ENCODE measurements at regions not wholly inside any gene's neighbourhood (a gene's known extent, or its start where the extent isn't known, plus 50 kb on each side); places are given as distances from the start of the nearest gene placed in this dataset.

DNA sequence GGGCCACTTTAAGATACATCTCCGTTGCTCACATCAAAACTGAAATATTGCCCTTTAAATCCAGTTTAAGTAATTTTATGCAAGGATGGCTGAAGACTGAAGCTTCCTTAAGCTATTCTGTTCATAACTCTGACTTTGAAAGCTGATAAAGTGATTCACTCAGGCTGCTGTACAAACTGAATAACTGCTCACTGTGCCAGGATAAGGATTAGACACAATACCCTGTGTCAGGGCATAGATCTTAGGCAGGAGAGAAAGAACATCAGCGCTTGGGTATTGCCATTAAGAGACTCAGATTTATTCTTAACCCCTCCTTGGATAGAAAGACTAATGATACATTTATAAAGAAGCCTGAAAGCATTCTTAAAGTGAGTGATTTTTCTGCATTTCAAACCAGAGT, 614.5 kb upstream of the ZWINT start (continued):
- TF ChIP-seq, protein P1, sequence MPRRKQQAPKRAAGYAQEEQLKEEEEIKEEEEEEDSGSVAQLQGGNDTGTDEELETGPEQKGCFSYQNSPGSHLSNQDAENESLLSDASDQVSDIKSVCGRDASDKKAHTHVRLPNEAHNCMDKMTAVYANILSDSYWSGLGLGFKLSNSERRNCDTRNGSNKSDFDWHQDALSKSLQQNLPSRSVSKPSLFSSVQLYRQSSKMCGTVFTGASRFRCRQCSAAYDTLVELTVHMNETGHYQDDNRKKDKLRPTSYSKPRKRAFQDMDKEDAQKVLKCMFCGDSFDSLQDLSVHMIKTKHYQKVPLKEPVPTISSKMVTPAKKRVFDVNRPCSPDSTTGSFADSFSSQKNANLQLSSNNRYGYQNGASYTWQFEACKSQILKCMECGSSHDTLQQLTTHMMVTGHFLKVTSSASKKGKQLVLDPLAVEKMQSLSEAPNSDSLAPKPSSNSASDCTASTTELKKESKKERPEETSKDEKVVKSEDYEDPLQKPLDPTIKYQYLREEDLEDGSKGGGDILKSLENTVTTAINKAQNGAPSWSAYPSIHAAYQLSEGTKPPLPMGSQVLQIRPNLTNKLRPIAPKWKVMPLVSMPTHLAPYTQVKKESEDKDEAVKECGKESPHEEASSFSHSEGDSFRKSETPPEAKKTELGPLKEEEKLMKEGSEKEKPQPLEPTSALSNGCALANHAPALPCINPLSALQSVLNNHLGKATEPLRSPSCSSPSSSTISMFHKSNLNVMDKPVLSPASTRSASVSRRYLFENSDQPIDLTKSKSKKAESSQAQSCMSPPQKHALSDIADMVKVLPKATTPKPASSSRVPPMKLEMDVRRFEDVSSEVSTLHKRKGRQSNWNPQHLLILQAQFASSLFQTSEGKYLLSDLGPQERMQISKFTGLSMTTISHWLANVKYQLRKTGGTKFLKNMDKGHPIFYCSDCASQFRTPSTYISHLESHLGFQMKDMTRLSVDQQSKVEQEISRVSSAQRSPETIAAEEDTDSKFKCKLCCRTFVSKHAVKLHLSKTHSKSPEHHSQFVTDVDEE (CRISPR knock-in tag; IDR thresholded peaks at IDR 0.05): no peak

DNA sequence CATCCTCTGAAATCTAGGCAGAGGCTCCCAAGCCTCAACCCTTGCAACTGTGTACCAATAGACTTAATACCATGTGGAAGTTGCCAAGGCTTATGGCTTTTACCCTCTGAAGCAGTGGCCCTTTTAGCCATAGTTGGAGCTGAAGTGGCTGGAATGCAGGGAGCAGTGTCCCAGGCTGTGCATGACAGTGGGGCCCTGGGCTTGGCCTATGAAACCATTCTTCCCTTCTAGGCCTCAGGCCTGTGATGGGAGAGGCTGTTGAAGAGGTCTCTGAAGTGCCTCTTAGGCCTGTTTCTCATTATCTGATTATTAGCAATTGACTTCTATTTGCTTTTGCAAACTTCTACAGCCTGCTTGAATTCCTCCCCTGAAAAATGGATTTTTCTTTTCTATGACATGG, 612.7 kb upstream of the ZWINT start:
- no peak for TF ChIP-seq ZNF565 (CRISPR knock-in tag; conservative IDR thresholded peaks at IDR 0.05; ENCODE audit: low read depth)
- TF ChIP-seq ARNTL (CRISPR knock-in tag; IDR thresholded peaks at IDR 0.05; ENCODE audit: borderline replicate concordance, low read depth): no peak
- TF ChIP-seq GLIS3 (CRISPR knock-in tag; IDR thresholded peaks at IDR 0.05): no peak
- TF ChIP-seq, protein P2, sequence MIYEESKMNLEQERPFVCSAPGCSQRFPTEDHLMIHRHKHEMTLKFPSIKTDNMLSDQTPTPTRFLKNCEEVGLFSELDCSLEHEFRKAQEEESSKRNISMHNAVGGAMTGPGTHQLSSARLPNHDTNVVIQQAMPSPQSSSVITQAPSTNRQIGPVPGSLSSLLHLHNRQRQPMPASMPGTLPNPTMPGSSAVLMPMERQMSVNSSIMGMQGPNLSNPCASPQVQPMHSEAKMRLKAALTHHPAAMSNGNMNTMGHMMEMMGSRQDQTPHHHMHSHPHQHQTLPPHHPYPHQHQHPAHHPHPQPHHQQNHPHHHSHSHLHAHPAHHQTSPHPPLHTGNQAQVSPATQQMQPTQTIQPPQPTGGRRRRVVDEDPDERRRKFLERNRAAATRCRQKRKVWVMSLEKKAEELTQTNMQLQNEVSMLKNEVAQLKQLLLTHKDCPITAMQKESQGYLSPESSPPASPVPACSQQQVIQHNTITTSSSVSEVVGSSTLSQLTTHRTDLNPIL (CRISPR knock-in tag; IDR thresholded peaks at IDR 0.05; ENCODE audit: low read depth): no peak
- no peak for TF ChIP-seq ISL1 (CRISPR knock-in tag; IDR thresholded peaks at IDR 0.05)
- no peak for TF ChIP-seq ZFP3 (CRISPR knock-in tag; IDR thresholded peaks at IDR 0.05)
- no peak for TF ChIP-seq ZFP30 (CRISPR knock-in tag; IDR thresholded peaks at IDR 0.05)
- TF ChIP-seq ZNF70 (CRISPR knock-in tag; IDR thresholded peaks at IDR 0.05): no peak
- TF ChIP-seq ESRRG (CRISPR knock-in tag; IDR thresholded peaks at IDR 0.05): no peak
- TF ChIP-seq PPARA (CRISPR knock-in tag; IDR thresholded peaks at IDR 0.05; ENCODE audit: borderline replicate concordance): no peak
- no peak for TF ChIP-seq RARB (CRISPR knock-in tag; IDR thresholded peaks at IDR 0.05)
- TF ChIP-seq TOX (CRISPR knock-in tag; IDR thresholded peaks at IDR 0.05; ENCODE audit: borderline replicate concordance): no peak
- TF ChIP-seq, protein P3, sequence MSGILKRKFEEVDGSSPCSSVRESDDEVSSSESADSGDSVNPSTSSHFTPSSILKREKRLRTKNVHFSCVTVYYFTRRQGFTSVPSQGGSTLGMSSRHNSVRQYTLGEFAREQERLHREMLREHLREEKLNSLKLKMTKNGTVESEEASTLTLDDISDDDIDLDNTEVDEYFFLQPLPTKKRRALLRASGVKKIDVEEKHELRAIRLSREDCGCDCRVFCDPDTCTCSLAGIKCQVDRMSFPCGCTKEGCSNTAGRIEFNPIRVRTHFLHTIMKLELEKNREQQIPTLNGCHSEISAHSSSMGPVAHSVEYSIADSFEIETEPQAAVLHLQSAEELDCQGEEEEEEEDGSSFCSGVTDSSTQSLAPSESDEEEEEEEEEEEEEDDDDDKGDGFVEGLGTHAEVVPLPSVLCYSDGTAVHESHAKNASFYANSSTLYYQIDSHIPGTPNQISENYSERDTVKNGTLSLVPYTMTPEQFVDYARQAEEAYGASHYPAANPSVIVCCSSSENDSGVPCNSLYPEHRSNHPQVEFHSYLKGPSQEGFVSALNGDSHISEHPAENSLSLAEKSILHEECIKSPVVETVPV (CRISPR knock-in tag; IDR thresholded peaks at IDR 0.05): no peak
- no peak for TF ChIP-seq ZNF8 (CRISPR knock-in tag; IDR thresholded peaks at IDR 0.05)
- TF ChIP-seq SNAI2 (CRISPR knock-in tag; IDR thresholded peaks at IDR 0.05): no peak
- TF ChIP-seq, protein P1 (CRISPR knock-in tag; IDR thresholded peaks at IDR 0.05): no peak
- TF ChIP-seq, protein P4, sequence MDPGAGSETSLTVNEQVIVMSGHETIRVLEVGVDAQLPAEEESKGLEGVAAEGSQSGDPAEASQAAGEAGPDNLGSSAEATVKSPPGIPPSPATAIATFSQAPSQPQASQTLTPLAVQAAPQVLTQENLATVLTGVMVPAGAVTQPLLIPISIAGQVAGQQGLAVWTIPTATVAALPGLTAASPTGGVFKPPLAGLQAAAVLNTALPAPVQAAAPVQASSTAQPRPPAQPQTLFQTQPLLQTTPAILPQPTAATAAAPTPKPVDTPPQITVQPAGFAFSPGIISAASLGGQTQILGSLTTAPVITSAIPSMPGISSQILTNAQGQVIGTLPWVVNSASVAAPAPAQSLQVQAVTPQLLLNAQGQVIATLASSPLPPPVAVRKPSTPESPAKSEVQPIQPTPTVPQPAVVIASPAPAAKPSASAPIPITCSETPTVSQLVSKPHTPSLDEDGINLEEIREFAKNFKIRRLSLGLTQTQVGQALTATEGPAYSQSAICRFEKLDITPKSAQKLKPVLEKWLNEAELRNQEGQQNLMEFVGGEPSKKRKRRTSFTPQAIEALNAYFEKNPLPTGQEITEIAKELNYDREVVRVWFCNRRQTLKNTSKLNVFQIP (CRISPR knock-in tag; IDR thresholded peaks at IDR 0.05; ENCODE audit: borderline replicate concordance, low read depth): no peak
- TF ChIP-seq BACH2 (CRISPR knock-in tag; IDR thresholded peaks at IDR 0.05; ENCODE audit: borderline replicate concordance): no peak
- ATAC-seq: no peak

DNA sequence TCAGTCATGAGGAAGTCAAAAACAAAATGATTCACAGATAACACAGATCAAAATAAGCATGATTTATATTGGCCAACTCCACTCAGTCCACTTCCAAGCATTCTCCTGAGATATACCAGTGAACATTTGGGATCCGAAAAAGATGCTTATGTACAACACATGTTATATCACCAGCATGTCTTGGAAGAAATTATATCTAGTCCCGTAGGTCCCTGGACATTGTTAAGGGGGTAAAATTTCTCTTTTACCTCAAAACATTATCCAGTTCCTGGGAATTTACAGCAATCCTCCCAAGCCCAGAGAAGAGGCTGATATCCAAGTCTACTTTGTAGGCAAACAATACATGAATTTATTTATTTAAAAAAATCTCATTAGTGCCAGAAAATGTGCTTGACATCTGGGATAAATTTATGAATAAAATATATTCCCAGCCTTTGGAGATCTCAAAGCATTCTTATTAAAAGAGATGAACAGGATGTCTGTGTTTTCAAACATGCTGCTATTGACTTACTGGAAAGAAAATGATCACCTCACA, 582.2 kb upstream of the ZWINT start:
- TF ChIP-seq TOX (CRISPR knock-in tag; IDR thresholded peaks at IDR 0.05; ENCODE audit: borderline replicate concordance): no peak
- TF ChIP-seq ISL1 (CRISPR knock-in tag; IDR thresholded peaks at IDR 0.05): no peak
- TF ChIP-seq BACH2 (CRISPR knock-in tag; IDR thresholded peaks at IDR 0.05; ENCODE audit: borderline replicate concordance): no peak
- TF ChIP-seq ZFP3 (CRISPR knock-in tag; IDR thresholded peaks at IDR 0.05): no peak
- ATAC-seq: no peak

DNA sequence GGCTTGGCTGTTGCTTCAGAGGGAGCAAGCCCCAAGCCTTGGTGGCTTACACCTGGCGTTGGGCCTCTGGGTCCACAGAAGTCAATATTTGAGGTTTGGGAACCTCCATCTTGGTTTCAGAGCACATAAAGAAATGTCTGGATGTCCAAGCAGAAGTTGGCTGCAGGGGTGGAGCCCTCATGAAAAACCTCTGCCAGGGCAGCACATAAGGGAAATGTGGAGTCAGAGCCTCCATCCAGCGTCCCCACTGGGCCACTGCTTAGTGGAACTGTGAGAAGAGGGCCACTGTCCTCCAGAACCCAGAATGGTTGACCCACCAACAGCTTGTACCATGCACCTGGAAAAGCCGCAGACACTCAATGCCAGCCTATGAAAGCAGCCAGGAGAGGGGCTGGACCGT, 573.5 kb upstream of the ZWINT start:
- TF ChIP-seq TCF4 (CRISPR knock-in tag; IDR thresholded peaks at IDR 0.05; ENCODE audit: borderline replicate concordance) (no peak), ZFP30 (CRISPR knock-in tag; IDR thresholded peaks at IDR 0.05) (no peak), ESRRG (CRISPR knock-in tag; IDR thresholded peaks at IDR 0.05) (no peak), ZFP3 (CRISPR knock-in tag; IDR thresholded peaks at IDR 0.05) (no peak), ARNTL (CRISPR knock-in tag; IDR thresholded peaks at IDR 0.05; ENCODE audit: borderline replicate concordance, low read depth) (no peak), ISL1 (CRISPR knock-in tag; IDR thresholded peaks at IDR 0.05) (no peak), ZC3H10 (CRISPR knock-in tag; IDR thresholded peaks at IDR 0.05) (no peak), BACH2 (CRISPR knock-in tag; IDR thresholded peaks at IDR 0.05; ENCODE audit: borderline replicate concordance) (no peak), ZNF8 (CRISPR knock-in tag; IDR thresholded peaks at IDR 0.05) (no peak), TOX (CRISPR knock-in tag; IDR thresholded peaks at IDR 0.05; ENCODE audit: borderline replicate concordance) (no peak), PPARA (CRISPR knock-in tag; IDR thresholded peaks at IDR 0.05; ENCODE audit: borderline replicate concordance) (no peak), OSR1 (CRISPR knock-in tag; IDR thresholded peaks at IDR 0.05) (no peak), RARB (CRISPR knock-in tag; IDR thresholded peaks at IDR 0.05) (no peak), SNAI2 (CRISPR knock-in tag; IDR thresholded peaks at IDR 0.05) (no peak)
- TF ChIP-seq, protein P3 (CRISPR knock-in tag; IDR thresholded peaks at IDR 0.05): no peak
- TF ChIP-seq, protein P2 (CRISPR knock-in tag; IDR thresholded peaks at IDR 0.05; ENCODE audit: low read depth): no peak
- ATAC-seq: no peak
